HG03354 (cell line): ENCODE measurements at regions not wholly inside any gene's neighbourhood (a gene's known extent, or its start where the extent isn't known, plus 50 kb on each side); places are given as distances from the start of the nearest gene placed in this dataset.
"Not testable (repeated sequence)": the region's sequence is repeated elsewhere in the genome, so short reads cannot be mapped to it uniquely, and the experiment has no call there.

ENCODE experiments used
- ATAC-seq: cut with Tn5 transposase; IDR thresholded peaks from one replicate; pipeline ENCODE4 v1.9.1; 2021; ENCODE audit warnings: mild to moderate bottlenecking; ENCODE audit not compliant: unreplicated experiment, poor library complexity, severe bottlenecking

DNA sequence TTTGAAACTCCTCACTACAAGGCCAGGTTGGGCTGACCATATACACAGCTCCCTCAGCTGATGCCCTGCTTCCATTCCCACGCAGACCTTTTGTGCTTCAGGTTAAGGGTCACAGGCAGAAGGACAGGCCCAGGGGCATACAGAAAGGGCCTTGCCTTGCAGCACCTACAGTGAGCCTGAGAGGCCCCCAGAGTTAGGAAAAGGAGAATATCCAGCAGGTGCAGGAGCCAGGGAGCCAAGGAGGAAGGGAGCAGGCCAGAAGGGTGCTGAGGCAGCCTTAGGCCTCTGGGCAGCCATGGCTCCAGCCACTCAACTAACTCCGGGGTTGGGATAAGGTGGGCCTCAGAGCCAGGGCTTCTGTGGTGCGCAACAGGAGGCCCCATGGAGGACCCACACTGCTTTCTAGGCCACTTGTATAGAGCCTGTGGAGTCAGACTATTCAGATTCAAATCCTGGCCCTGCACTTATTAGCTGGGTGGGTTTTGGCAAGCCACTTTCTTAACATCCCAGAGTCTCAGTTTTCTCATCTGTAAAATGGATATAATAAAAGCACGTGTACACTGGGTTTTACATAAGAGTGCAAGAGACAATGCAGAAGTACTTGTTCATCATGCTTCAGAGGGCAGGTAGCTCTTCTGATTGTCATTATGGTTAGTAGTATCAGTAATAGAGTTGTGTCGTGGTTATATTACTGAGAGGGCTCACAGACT, 214.6 kb upstream of the HAAO start:
- ATAC-seq = no peak

- ATAC-seq = no peak
Observed at GRCh38 chr2:43005975-43006833, 213.8 kb upstream of the HAAO start.

DNA sequence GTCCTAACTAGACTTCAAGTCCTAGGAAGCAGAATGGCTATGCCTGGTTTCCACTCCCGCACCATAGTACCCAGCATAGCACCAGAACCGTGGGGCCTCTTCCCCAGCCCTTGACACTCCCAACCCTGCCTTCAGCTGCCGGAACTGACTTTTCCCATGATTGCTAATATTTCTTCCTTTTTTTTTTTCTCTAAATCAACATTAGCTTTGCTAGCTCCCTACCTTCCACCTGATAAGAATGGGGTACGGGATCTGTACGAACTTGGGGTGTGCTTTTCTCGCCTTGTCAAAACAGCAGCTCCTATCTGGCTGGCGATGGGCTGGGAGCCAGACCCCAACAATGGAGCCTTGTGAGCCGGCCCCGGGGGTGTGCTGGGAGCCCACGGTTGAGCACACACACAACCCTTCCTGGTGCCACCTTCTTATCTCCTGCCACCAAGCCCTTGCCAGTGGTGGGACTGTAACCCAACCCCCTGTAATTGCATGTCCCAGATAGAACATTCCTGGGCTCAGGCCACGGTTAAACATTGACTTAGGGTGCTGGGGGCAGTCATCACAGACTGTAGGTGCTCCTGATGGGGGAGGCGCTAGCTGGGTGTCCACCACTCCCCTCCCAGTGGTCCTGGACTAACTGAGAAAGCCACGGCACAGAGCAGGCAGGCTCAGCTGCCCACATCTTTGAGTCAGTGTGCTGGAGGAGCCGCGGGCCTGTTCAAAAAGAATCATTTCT, 213.0 kb upstream of the HAAO start:
- ATAC-seq = no peak

- no peak for ATAC-seq
Observed at GRCh38 chr2:43004879-43005244, 212.5 kb upstream of the HAAO start.

- ATAC-seq = not testable (repeated sequence)
Observed at GRCh38 chr2:43004126-43004865, 211.9 kb upstream of the HAAO start.

GRCh38 chr2:43003702-43004101, 211.3 kb upstream of the HAAO start:
- no peak for ATAC-seq

DNA sequence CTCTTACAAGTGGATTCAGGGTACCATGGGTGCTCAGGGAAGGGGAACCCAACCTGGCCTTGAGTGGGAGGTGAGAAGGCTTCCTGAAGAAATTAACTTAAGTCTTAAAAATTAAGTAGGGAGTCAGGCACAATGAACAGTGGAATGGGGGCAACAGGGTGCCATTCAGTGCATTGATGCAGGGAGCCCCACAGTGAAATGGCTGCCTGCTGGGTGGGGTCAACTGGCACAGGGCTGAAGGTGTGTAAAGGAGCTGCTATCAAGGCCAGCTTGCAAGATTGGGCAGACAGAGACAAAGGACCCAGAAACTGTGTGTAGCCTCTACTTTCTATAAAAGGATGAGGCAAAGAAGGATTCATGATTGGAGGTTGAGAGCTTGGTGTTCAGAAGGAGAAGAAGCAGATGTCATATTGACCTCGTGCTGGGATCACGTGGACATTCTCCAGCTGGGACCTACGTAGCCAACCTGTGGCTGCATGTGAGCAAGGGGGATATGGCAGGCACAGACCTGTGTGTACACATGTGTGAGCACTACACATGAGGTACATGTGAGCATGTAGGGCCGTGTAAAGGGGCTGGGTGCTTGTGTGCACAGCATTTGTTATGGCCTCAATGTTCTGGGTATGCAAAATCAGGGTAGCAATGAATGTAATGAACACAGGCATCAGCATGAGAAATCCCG, 209.5 kb upstream of the HAAO start:
- no peak for ATAC-seq

- no peak for ATAC-seq
Observed at GRCh38 chr2:43001055-43001378, 208.6 kb upstream of the HAAO start.

GRCh38 chr2:43000242-43001054, 208.1 kb upstream of the HAAO start:
- ATAC-seq = peak; percentile 61

DNA sequence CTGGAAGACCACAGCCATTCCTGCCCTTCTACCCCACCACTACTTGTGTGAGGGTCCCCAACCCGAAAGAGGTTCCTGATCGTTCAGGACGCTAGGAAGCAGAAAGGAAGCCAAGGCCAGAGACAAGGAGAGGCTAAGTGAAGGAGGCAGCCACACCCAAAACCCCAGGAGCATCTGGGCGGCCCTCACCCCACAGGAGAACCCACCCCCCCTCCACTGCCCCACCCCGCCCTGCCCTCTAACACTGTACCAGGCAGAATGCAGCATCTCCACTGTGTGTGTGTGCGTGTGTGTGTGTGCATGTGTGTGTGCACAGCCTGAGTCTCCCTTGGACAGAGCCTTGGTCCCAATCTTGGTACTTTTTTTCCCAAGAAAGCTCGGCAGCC, 207.5 kb upstream of the HAAO start:
- no peak for ATAC-seq

DNA sequence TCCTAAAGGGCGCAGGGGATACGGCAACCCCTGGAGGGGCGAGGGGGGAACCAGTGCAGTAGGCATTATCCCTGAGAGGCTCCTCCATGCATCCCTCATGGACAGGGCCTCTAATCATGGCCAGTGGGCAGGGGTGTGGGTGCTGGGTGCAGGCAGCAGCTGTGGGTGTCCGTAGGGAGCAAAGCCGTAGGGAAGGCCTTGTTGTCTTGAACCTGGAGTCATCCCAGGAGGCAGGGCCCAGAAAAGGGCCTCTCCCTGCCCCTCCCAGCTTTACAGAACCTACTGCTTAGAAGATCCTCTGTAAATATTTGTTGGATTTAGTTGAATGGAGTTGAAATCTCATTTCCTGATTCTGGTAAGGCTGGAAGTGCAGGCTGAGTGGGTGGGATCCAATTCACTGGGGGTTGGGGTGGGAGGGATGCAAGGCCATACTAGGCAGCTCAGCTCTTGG, 207.0 kb upstream of the HAAO start:
- ATAC-seq = no peak

GRCh38 chr2:42998721-42999120, 206.3 kb upstream of the HAAO start:
- ATAC-seq = no peak

DNA sequence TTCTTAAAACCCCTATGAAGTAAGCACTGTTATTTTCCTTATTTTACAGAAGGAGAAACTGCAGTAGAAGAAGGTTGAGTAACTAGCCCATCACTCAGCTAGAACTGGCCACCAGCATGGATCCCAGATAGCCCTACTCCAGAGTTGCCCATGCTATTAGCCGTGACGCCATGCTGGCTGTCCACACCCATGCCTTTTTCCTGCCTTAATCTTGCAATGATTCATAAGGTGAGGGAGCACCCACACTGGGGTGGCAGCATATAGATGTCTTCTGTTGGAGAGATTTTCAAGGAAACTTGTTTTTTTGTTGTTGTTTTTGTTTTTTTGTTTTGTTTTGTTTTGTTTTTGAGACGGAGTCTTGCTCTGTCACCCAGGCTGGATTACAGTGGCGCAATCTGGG, 204.1 kb upstream of the HAAO start:
- no peak for ATAC-seq

- no peak for ATAC-seq
Observed at GRCh38 chr2:42995752-42996422, 203.5 kb upstream of the HAAO start.

DNA sequence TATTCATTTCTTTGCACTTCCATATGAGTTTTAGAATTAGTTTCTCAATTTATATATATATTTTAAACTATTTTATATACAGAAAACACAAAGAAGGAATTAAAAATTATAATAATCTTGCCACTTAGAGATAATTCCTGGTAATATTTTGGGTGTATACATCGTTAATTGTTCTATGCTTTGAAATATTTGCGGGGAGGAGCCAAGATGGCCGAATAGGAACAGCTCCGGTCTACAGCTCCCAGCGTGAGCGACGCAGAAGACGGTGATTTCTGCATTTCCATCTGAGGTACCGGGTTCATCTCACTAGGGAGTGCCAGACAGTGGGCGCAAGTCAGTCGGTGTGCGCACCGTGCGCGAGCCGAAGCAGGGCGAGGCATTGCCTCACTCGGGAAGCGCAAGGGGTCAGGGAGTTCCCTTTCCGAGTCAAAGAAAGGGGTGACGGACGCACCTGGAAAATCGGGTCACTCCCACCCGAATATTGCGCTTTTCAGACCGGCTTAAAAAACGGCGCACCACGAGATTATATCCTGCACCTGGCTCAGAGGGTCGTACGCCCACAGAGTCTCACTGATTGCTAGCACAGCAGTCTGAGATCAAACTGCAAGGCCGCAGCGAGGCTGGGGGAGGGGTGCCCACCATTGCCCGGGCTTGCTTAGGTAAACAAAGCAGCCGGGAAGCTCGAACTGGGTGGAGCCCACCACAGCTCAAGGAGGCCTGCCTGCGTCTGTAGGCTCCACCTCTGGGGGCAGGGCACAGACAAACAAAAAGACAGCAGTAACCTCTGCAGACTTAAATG, 197.1 kb upstream of the HAAO start:
- not testable (repeated sequence) for ATAC-seq

DNA sequence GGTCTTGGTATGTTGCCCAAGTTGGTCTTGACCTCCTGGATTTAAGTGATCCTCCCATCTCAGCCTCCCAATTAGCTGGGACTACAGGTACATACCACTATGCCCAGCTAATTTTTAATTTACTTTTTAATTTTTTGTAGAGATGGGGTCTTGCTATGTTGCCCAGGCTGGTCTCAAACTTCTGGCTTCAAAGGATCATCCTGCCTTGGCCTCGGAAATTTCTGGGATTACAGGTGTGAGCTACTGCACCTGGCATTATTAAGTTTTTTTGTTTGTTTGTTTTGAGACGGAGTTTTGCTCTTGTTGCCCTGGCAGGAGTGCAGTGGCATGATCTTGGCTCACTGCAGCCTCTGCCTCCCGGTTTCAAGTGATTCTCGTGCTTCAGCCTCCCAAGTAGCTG, 195.7 kb upstream of the HAAO start:
- not testable (repeated sequence) for ATAC-seq

DNA sequence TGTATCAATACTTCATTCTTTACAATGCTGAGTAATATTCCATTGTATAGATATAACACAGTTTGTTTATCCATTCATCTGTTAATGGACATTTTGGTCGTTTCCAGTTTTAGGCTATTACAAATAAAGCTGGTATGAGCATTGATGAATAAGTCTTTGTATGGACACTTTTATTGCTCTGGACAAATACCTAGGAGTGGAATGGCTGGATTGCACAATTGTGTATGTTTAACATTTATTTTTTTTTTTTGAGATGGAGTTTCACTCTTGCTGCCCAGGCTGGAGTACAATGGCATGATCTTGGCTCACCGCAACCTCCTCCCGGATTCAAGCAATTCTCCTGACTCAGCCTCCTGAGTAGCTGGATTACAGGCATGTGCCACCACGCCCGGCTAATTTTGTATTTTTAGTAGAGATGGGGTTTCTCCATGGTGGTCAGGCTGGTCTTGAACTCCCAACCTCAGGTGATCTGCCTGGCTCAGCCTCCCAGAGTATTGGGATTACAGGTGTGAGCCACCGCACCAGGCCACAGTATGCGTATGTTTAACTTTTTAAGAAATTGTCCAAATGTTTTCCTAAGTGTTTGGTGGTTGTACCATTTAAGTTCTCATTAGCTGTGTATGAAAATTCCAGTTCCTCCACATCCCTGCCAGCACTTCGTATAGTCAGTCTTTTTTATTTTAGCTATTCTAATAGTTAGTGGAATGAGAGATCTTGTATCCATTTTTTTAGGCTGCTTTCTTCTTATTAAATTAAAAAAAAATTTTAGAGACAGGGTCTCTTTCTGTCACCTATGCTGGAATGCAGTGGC, 194.9 kb upstream of the HAAO start:
- no peak for ATAC-seq
